ENCODE measurements at regions not wholly inside any gene's neighbourhood (a gene's known extent, or its start where the extent isn't known, plus 50 kb on each side); places are given as distances from the start of the nearest gene placed in this dataset.

- TF ChIP-seq POU6F1 (CRISPR knock-in tag; IDR thresholded peaks at IDR 0.05; ENCODE audit: borderline replicate concordance, low read depth) (no peak), ZC3H10 (CRISPR knock-in tag; IDR thresholded peaks at IDR 0.05) (no peak), SNAI2 (CRISPR knock-in tag; IDR thresholded peaks at IDR 0.05) (no peak), OSR1 (CRISPR knock-in tag; IDR thresholded peaks at IDR 0.05) (no peak)
These were observed 776.3 kb upstream of the POU3F3 start (continued) for GRCh38 chr2:104077573-104077972.

- ATAC-seq, result no peak
- TF ChIP-seq TSHZ2 (CRISPR knock-in tag; IDR thresholded peaks at IDR 0.05) (no peak), ESRRG (CRISPR knock-in tag; IDR thresholded peaks at IDR 0.05) (no peak), POU6F1 (CRISPR knock-in tag; IDR thresholded peaks at IDR 0.05; ENCODE audit: borderline replicate concordance, low read depth) (no peak), SNAI2 (CRISPR knock-in tag; IDR thresholded peaks at IDR 0.05) (no peak), ARNTL (CRISPR knock-in tag; IDR thresholded peaks at IDR 0.05; ENCODE audit: borderline replicate concordance, low read depth) (no peak), TOX (CRISPR knock-in tag; IDR thresholded peaks at IDR 0.05; ENCODE audit: borderline replicate concordance) (no peak), PATZ1 (CRISPR knock-in tag; IDR thresholded peaks at IDR 0.05; ENCODE audit: borderline replicate concordance) (no peak), CSDC2 (CRISPR knock-in tag; IDR thresholded peaks at IDR 0.05) (no peak), ZNF565 (CRISPR knock-in tag; conservative IDR thresholded peaks at IDR 0.05; ENCODE audit: low read depth) (no peak), TCF4 (CRISPR knock-in tag; IDR thresholded peaks at IDR 0.05; ENCODE audit: borderline replicate concordance) (no peak), BACH2 (CRISPR knock-in tag; IDR thresholded peaks at IDR 0.05; ENCODE audit: borderline replicate concordance) (no peak), RARB (CRISPR knock-in tag; IDR thresholded peaks at IDR 0.05) (no peak), ZFP30 (CRISPR knock-in tag; IDR thresholded peaks at IDR 0.05) (no peak), PPARA (CRISPR knock-in tag; IDR thresholded peaks at IDR 0.05; ENCODE audit: borderline replicate concordance) (no peak)
These were observed 775.3 kb upstream of the POU3F3 start for GRCh38 chr2:104078431-104079157.

GRCh38 chr2:104088745-104089144 is 765.2 kb upstream of the POU3F3 start:
- no peak for ATAC-seq

More at GRCh38 chr2:104088745-104089144, 765.2 kb upstream of the POU3F3 start:
- TF ChIP-seq TSHZ2 (CRISPR knock-in tag; IDR thresholded peaks at IDR 0.05) (no peak), CREB5 (CRISPR knock-in tag; IDR thresholded peaks at IDR 0.05; ENCODE audit: low read depth) (no peak), RARB (CRISPR knock-in tag; IDR thresholded peaks at IDR 0.05) (no peak), ZFP3 (CRISPR knock-in tag; IDR thresholded peaks at IDR 0.05) (no peak), TCF4 (CRISPR knock-in tag; IDR thresholded peaks at IDR 0.05; ENCODE audit: borderline replicate concordance) (no peak), CSDC2 (CRISPR knock-in tag; IDR thresholded peaks at IDR 0.05) (no peak)

Data from SK-N-SH treated with all-trans-retinoic acid at 6 μM for 48 hours (cell line).